A172 (cell line): ENCODE measurements at regions not wholly inside any gene's neighbourhood (a gene's known extent, or its start where the extent isn't known, plus 50 kb on each side); places are given as distances from the start of the nearest gene placed in this dataset.

Experiments
- DNase-seq: peaks from one replicate; pipeline ENCODE4 v3.0.0-alpha.2; 2015; ENCODE audit warnings: low spot score

DNA sequence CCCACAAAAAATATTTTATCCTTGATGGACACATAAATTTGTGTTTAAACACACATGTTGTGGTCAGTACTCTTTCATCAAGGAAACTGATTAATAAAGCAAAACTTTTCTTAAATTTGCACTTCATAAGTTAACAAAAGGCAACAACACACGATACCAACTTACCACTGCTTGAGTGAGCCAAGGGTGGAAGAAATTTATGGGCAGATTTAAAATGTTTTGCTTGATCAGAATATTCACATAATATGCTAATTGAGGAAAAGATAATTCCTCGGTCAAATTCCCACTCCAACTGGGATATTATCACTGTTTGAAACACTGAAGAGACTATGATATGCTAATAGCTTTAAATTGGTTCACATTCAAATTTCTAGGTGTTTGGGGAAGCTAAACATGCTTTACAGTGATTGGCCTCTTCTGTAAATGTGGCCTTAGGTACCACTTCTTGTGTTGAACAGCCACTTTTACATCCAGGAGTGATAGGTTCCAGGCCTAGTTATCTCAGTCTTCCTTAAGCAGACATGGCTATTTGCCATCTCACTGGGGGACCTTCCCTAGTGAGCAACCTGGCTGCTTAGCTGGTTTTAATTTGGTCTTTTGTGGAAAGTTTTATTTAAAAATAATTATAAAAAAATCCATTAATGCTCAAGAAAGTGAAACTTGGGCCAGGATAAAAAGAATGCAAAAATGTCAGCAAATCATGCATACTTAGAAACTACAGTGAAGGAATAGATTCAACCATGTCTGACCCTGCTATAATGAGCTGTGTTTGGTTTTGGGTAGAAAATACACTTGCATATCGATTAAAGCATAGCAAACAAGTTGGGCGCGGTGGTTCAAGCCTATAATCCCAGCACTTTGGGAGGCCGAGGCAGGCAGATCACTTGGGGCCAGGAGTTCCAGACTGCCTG is 221.2 kb upstream of the MAP3K7 start:
- DNase-seq = no peak

DNA sequence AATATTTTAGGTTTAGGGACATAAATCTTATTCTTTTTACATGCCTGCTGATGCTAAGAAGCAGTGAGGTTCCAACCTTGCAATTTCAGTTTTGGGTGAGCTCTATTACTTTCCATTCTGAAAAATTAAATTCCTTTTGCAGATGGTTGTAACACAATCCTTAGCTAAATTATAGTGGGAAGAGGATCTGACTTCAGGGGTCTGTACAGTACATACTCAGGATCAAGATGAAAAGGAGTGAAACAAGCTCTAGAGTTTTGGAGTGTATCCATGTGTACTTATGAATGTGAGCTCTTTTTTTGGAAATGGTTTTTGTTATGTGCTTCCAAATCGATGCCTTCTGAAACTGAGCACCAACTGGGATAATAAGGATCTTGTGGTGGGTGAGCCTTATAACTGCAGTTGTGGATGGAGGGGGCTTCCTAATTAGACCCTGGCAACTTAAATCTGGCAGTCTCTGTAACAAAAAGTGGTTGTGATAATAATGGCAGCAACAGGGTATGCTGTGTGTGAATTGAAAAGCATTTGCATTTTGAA is 218.8 kb upstream of the MAP3K7 start:
- no peak for DNase-seq

GRCh38 chr6:90803956-90804355 is 217.1 kb upstream of the MAP3K7 start:
- no peak for DNase-seq

GRCh38 chr6:90795078-90795477 is 208.2 kb upstream of the MAP3K7 start:
- DNase-seq = no peak

DNA sequence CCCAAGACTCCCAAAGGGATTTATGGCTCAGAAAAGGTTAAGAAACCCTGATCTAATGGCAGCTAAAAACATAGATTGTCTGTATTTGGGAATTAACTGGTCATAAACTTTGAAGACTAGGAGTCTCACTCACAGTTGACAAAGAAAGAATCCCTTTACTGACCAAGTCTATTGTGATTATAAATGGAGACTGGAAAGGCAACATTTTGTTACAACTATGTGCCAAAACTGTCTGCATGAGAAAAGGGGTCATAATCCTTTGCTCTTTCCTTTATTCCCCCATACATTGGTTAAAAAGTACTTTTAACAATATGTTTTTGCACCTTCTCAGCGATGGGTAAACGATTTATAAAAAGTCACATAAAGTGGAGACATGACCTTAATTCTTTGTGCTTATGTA is 206.9 kb upstream of the MAP3K7 start:
- no peak for DNase-seq

DNA sequence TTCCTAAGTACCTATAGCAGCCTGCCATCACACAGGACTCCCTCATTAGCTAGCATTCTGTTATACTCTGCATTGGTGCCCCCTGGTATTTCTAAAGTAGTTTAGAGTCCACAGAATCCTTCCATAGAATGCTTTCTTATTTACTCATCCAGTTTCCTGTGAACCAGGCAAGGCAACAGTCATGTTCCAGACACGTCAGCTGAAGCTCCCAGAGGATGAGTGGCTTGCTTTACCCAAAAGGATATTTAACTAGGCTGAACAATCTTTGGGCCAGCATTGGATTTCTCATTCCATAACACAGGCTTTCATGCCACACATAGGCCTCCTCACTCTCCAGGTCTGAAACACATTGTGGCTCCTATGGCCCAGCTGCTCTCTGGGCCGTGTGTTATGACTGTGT is 203.8 kb upstream of the MAP3K7 start:
- DNase-seq = peak; percentile 8

DNA sequence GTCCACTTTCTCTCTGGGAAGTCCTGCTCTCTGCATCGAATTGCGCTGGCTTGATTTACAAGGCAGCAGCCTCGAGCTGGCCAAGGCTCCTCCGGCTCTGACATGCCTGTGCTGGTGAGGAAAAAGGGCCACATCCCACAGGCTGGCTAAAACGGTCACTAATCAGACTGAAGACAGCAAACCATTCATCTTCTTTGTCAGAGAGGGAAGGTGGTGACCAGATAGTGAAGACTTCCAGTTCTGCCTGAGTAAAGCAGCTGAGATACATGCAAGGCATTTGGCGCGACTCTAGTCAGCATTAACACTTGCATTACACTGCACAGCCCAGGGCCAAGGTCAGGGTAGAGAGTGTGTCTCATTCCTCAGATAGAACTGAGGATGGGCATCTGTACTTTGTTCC is 203.2 kb upstream of the MAP3K7 start:
- DNase-seq = no peak

- no peak for DNase-seq
These were observed 201.9 kb upstream of the MAP3K7 start for GRCh38 chr6:90788781-90789180.

- DNase-seq = no peak
These were observed 200.6 kb upstream of the MAP3K7 start for GRCh38 chr6:90787446-90787845.

DNA sequence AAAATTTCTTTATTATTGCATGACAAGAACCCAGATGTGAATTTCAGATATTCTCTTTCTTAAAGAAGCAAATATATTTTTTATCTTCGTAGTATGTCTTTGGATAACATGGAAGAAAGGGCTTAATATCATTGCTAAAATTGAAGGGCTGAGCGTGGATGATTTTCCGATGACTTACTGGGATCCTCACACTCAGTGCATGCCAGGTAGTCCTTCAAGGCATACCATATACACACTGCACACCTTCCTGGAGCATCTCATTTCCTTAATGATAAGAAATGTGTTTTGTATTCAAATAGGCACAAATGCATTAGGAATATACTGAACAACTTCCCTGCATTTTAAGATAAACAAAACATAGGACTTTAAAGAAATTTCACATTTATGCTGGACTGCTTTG is 193.9 kb upstream of the MAP3K7 start:
- no peak for DNase-seq

DNA sequence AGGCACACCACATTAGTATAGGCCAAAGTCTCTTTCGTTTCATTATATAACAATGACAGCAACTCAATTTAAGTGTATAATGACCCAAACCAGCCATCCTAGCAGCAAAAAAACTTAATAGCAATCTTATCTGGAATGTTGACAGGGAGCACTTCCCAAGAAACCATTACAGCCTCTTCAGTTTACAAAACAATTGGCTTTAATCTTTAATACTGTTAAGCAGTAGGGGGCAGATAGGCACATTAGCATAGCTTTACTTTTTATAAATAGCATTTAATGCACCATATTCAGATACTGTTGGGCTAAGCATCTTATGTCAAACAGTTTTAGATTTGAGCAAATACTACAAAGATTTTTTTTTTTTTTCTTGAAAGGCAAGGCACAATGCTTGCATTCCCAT is 193.3 kb upstream of the MAP3K7 start:
- DNase-seq = no peak

DNA sequence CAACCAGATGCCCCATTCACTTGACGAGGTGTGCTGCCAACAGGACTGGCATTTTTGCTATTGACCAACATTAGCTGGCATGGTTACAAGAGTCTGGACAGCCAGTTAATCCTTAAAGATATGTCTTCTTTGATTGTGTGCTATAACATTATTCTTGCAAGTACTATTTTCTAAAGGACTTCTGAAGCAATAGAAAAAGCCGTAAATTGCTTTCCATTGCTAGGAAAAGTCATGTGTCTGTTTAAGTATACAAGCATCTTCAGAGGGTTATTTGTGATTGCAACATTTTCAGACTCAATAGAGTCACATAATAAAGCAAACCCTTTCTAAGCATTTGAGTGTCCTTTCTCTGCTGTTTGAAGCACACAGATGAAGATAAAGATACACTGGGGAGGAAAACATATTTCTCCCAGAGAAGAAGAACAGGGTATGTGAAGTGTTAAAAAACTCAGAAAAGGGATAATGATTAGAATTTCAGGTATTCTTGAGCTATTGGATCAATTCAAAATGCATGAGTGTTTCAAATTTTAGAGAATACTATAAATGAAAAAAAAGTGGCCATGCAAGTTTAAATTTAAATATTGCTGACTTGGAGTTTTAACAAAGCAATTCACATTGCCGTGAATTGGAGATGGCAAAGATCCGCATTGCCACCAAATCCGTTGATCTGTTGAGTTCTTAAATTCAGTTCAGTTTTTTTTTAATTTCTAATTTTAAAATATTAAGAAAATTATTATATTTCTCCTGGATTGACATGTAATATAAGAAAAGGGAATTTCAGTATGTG is 191.7 kb upstream of the MAP3K7 start:
- no peak for DNase-seq

DNA sequence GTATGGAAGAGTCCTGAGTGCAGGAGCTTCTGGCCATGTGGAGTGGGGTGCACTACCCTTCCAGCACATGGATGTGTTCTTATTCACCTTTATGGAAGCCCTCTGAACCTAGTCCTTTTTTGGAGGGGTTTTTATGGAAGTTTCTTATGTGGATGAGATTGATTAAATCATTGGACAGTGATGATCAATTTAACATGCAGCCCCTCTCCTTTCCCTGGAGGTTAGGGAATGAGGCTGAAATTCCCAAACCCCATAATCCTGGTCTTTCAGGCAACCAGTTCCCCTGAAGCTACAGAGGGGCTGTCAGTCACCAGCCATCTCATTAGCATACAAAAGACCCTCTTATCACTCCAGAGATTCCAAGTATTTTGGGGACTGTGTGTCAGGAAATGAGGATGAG is 183.9 kb upstream of the MAP3K7 start:
- no peak for DNase-seq

GRCh38 chr6:90765895-90766294 is 179.0 kb upstream of the MAP3K7 start:
- no peak for DNase-seq

DNA sequence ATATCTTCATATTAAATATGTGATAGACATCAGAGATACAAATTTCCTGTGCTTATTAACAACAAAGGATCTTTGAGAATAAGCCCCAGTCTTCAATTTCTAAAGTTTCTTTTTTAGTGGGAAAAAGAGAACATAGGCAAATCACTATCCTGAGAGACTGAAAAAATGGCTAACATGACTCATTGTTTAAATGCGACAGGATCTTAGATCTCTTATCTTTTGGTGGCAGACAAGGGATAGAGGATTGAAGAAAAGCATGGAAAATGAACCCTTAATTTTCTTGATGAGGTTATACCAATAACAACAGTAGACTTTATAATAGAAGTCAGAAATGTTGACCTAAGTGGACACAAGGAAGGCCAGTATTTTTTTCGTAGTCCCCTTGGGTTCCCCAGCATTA is 178.6 kb upstream of the MAP3K7 start:
- DNase-seq = no peak

- DNase-seq = no peak
These were observed 177.1 kb upstream of the MAP3K7 start for GRCh38 chr6:90764001-90764400.

- no peak for DNase-seq
These were observed 172.8 kb upstream of the MAP3K7 start for GRCh38 chr6:90759664-90760063.

DNA sequence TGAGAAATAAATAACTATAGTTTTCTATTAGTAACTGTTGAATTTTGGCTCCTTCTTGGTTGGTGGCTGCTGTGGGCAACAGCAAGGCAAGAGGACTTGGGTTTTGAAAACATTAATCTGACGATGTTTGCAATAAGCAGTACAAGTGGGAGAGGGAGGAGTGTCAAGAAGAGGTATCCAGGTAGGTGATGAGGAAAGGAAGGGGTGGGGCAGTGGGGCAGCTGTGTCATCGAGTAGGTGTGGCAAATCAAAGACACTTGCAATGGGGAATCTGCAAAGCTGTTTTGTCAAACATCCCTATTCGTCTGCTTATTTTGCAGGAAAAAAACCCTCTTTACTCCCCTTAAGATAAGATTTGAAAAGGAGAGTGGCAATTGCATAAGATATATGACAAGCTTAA is 171.9 kb upstream of the MAP3K7 start:
- DNase-seq = no peak

- DNase-seq = no peak
These were observed 167.2 kb upstream of the MAP3K7 start for GRCh38 chr6:90753820-90754643.

GRCh38 chr6:90739802-90740201 is 152.9 kb upstream of the MAP3K7 start:
- no peak for DNase-seq

- no peak for DNase-seq
These were observed 152.5 kb upstream of the MAP3K7 start for GRCh38 chr6:90739339-90739738.

GRCh38 chr6:90730151-90730673 is 143.3 kb upstream of the MAP3K7 start:
- no peak for DNase-seq
